RWPE1 (cell line): ENCODE measurements at regions not wholly inside any gene's neighbourhood (a gene's known extent, or its start where the extent isn't known, plus 50 kb on each side); places are given as distances from the start of the nearest gene placed in this dataset.

Experiments
- CTCF ChIA-PET: fragments of 350-600 bp; sonication (Branson Sonifier 250); formaldehyde crosslinking; extraction: SDS; loops from one replicate; lab custom pipeline; 2021; lab: Yijun Ruan, JAX
- POLR2A ChIA-PET: fragments of 400-600 bp; formaldehyde crosslinking; extraction: SDS; loops from one replicate; lab custom pipeline; 2020; ENCODE audit warnings: antibody characterized with exemption; ENCODE audit not compliant: low non-redundant PET; lab: Yijun Ruan, JAX
- DNase-seq: peaks from one replicate; pipeline ENCODE4 v3.0.0; 2012; ENCODE audit warnings: low spot score
- H3K27ac ChIP-seq: fragments of 450-650 bp; 2 replicates; pipeline ENCODE4 v1.5.1; 2017
- CTCF ChIP-seq: fragments of 450-650 bp; conservative IDR thresholded peaks from 2 replicates; pipeline ENCODE4 v1.5.1; 2017; ENCODE audit warnings: low read depth, mild to moderate bottlenecking

GRCh38 chr6:113735491-113735890 lies 121.7 kb upstream of the MARCKS start:
- no peak for DNase-seq
- no peak for TF ChIP-seq CTCF
- POLR2A ChIA-PET, result no interaction called here
- H3K27ac ChIP-seq, result no peak overlapping the region
- CTCF ChIA-PET, result no interaction called here

DNA sequence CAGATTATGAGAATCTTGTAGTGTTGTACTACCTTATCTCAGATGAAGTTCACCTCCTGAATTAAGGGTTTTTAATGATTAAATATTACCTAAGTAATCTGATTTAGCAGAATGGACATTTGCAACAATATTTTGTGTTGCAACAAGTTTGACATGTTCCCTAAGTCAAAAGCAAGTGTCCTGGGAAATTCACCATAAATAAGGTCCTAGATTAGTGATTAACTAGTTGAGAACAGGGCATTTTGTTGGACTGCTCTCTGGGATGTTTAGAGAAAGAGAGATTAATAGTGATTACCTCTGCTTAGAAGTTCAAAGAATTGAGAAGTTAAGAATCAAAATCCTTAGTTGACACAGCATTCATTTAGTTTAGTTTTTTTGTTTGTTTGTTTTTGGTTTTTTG lies 120.2 kb upstream of the MARCKS start:
- CTCF ChIA-PET, result no interaction called here
- POLR2A ChIA-PET, result no interaction called here
- no peak for DNase-seq
- no peak for TF ChIP-seq CTCF
- H3K27ac ChIP-seq, result no peak overlapping the region

DNA sequence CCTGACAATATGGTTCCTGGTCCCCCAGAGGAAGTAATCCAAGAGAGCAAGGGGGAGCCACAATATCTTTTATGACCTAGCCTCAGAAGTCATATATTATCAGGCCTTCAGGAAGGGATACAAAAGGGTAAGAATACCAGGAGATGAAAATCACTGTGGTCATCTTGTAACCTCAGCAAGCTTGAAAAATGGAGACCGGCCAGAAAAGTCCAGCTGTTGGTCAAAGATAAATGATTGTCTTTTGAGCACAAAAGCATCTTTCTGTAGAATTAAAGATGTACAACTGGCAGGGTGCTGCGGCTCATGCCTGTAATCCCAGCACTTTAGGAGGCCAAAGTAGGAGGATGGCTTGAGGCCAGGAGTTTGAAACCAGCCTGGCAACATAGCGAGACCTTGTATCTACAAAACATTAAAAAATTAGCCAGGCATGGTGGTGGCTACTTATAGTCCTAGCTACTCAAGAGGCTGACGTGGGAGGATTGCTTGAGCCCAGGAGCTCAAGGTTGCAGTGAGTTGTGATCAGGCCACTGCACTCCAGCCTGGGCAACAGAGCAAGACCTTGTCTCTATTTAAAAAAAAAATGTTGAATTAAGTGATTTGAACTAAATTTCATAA lies 118.0 kb upstream of the MARCKS start:
- POLR2A ChIA-PET, result no interaction called here
- TF ChIP-seq CTCF, result no peak
- CTCF ChIA-PET, result no interaction called here

GRCh38 chr6:113741651-113742050 lies 115.5 kb upstream of the MARCKS start:
- DNase-seq, result no peak
- no peak overlapping the region for H3K27ac ChIP-seq
- POLR2A ChIA-PET, result interaction anchor here (0.6 kb wide), 1 partner anchor 432 kb away, joined by 11 read pairs; no protein-coding TSS in a partner anchor
- no peak for TF ChIP-seq CTCF
- CTCF ChIA-PET, result interaction anchor here (0.5 kb wide), 1 partner anchor 20 kb away, joined by 3 read pairs; no protein-coding TSS in a partner anchor

More for the DNA sequence above, 118.0 kb upstream of the MARCKS start:
- DNase-seq, result no peak
- no peak overlapping the region for H3K27ac ChIP-seq

GRCh38 chr6:113742342-113742741 lies 114.8 kb upstream of the MARCKS start:
- TF ChIP-seq CTCF, result no peak
- no peak for DNase-seq
- CTCF ChIA-PET, result interaction anchor here (0.5 kb wide), 1 partner anchor 501 kb away, joined by 4 read pairs; no protein-coding TSS in a partner anchor

GRCh38 chr6:113744861-113745260 lies 112.3 kb upstream of the MARCKS start:
- H3K27ac ChIP-seq, result no peak overlapping the region
- TF ChIP-seq CTCF, result no peak
- POLR2A ChIA-PET, result interaction anchor here (0.6 kb wide), 1 partner anchor 104 kb away, joined by 12 read pairs; no protein-coding TSS in a partner anchor
- CTCF ChIA-PET, result interaction anchor here (0.6 kb wide), 1 partner anchor 33 kb away, joined by 5 read pairs; no protein-coding TSS in a partner anchor
- no peak for DNase-seq

More at GRCh38 chr6:113742342-113742741, 114.8 kb upstream of the MARCKS start:
- H3K27ac ChIP-seq, result no peak overlapping the region
- POLR2A ChIA-PET, result no interaction called here
